ENCODE measurements at regions not wholly inside any gene's neighbourhood (a gene's known extent, or its start where the extent isn't known, plus 50 kb on each side); places are given as distances from the start of the nearest gene placed in this dataset.
"Not testable (repeated sequence)": the region's sequence is repeated elsewhere in the genome, so short reads cannot be mapped to it uniquely, and the experiment has no call there.

DNA sequence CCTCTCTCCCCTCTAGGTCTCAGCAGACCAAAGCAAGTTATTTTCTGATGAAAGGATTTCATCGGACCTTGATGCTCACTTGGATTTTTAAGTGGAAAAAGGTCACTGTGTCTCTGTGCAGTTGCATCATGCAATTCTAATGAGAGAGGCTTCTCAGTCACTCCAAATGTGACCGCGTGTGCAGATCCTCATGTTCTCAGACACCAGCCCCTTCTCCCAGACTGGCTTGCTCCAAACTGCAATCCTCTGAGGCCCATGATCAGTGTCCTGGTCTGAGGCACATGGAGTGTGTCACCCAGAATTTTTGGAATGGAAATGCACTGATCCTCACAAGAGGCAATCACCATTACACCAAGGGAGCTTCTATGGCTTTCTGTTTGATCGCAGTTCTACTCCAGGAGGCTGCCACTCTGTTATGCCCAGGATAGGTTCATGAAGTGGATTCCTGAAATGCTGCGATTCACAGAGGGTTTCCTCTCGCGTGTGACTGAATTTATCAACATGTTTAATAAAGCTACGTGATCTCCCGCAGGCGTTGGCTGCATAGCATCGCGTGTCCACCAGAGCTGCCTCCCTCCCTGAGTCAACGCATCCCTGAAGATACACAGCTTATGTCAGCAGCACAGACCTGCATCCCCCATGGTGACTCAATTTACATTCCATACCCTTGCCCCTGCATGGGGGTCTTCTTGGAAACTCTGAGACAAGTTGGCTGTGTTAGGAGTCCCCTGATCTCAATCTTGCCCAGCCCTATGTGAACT is 544.6 kb upstream of the B3GAT1 start:
- Histone ChIP-seq H3K27me3 (peaks cover 0 to 13% (median 4%) of the 10 kb centered on the region in 7 donors), H3K36me3 (no peaks in the 10 kb centered on the region), H3K27ac (no peak overlapping the region), H3K4me1 (no peaks in the 10 kb centered on the region), H3K9me3 (no peaks in the 10 kb centered on the region), H3K4me3 (no peak overlapping the region)
- intact Hi-C loops (cut with DNase I), result no loop called here
- DNase-seq (no peak), ATAC-seq (no peak)
- TF ChIP-seq, protein P1, sequence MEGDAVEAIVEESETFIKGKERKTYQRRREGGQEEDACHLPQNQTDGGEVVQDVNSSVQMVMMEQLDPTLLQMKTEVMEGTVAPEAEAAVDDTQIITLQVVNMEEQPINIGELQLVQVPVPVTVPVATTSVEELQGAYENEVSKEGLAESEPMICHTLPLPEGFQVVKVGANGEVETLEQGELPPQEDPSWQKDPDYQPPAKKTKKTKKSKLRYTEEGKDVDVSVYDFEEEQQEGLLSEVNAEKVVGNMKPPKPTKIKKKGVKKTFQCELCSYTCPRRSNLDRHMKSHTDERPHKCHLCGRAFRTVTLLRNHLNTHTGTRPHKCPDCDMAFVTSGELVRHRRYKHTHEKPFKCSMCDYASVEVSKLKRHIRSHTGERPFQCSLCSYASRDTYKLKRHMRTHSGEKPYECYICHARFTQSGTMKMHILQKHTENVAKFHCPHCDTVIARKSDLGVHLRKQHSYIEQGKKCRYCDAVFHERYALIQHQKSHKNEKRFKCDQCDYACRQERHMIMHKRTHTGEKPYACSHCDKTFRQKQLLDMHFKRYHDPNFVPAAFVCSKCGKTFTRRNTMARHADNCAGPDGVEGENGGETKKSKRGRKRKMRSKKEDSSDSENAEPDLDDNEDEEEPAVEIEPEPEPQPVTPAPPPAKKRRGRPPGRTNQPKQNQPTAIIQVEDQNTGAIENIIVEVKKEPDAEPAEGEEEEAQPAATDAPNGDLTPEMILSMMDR (IDR thresholded peaks at IDR 0.05), result no peak
- WGBS, 2 donors, result 84 to 87% methylated on average over 13 of the region's 13 CpGs

DNA sequence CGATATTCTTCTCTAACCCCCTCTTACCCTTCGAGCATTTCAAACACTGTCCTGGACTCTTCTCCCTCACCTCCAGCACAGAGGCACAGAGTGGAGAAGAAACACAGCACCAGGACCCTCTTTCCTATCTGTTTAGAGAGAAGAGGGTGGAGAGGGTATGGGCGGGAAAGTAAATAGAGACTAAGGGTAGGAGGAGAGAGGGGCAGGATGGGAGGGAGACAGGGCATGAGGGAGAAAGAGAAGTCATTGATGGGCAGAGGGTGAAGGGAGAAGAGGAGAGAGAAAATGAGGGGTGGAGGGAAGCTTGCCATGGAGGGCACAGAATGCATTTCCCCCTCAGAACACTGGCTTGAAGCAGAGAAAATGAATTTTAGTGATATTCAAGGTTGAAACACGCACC is 543.9 kb upstream of the B3GAT1 start:
- H3K36me3 ChIP-seq; H3K9me3 ChIP-seq; DNase-seq; H3K27ac ChIP-seq; intact Hi-C loops (cut with DNase I); ATAC-seq; H3K4me3 ChIP-seq; H3K4me1 ChIP-seq: not testable (repeated sequence)
- peaks cover 0 to 13% (median 4%) of the 10 kb centered on the region in 7 donors for H3K27me3 ChIP-seq
- 80 to 84% methylated on average over 4 of the region's 4 CpGs for WGBS, 2 donors

DNA sequence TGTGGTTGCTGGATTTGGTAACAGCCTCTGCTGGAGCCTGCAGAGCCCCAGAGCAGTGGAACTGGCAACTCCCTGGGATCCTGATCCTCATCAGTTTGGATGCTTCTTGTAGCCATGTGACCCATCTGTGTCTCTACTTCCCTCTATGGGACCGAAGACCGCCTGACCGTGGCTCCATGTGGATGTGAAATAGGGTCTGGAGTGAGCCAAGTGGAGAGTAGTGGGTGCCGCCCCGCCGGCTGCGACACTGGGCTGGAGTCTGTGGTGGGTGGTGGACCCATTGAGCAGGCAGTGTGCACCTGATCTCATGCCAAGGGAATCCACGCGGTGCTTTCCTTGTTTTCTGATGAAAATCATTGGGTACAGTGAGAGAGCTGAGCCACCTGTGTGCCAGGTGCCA is 543.2 kb upstream of the B3GAT1 start:
- Histone ChIP-seq H3K27me3 (peaks cover 0 to 13% (median 4%) of the 10 kb centered on the region in 7 donors), H3K27ac (no peak overlapping the region), H3K9me3 (no peaks in the 10 kb centered on the region), H3K4me3 (no peak overlapping the region), H3K36me3 (no peaks in the 10 kb centered on the region), H3K4me1 (peaks cover 0 to 4% (median 0%) of the 10 kb centered on the region in 9 donors)
- ATAC-seq (no peak), DNase-seq (no peak)
- 90 to 96% methylated on average over 9 of the region's 9 CpGs for whole genome bisulfite sequencing, 2 donors
- intact Hi-C loops (cut with DNase I), result no loop called here
- TF ChIP-seq, protein P1 (IDR thresholded peaks at IDR 0.05), result no peak

DNA sequence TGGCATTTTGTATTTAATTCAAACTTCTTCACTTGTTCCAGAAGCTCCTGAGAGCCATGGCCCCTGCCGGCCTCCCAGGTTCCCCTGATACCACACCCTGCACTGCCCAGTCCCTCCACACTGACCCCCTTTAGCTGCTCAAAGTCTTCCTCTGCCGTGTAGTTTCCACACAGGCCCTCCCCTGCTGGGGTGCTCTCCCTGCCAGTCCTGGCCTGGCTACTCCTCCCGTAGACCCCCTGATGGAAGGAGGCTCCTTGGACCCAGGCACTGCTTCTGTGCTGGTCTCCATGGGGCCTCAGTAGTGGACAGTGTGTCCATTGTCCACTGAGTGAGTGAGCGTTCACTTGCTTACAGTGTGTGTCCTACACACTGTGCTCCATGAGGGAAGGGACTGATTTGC is 542.4 kb upstream of the B3GAT1 start:
- DNase-seq; H3K4me3 ChIP-seq; intact Hi-C loops (cut with DNase I); H3K9me3 ChIP-seq; H3K36me3 ChIP-seq; H3K27ac ChIP-seq; H3K4me1 ChIP-seq; ATAC-seq: not testable (repeated sequence)
- WGBS, 2 donors, result 85% methylated on average over 4 of the region's 4 CpGs
- peaks cover 0 to 13% (median 7%) of the 10 kb centered on the region in 7 donors for H3K27me3 ChIP-seq

DNA sequence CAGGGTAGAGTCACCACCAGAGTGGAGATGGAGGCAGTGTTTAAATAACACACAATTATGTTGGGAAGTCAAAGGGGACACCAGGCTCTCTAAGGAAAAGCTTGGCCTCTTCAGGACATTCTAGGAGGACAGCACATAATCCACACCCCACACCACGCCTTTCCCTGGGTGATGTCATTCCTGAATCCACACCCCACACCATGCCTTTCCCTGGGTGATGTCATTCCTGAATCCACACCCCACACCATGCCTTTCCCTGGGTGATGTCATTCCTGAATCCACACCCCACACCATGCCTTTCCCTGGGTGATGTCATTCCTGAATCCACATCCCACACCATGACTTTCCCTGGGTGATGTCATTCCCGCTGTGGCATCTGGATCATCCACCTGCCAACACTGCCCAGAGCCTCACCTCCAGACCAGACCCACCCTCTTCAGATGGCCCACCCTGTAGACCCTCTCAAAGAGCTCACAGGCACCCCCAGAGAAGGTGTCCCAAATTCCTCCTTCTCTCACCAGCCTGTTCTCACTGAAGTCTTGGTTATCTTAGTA is 541.5 kb upstream of the B3GAT1 start:
- H3K36me3 ChIP-seq; H3K9me3 ChIP-seq; intact Hi-C loops (cut with DNase I); ATAC-seq; H3K27ac ChIP-seq; H3K4me3 ChIP-seq; DNase-seq: not testable (repeated sequence)
- H3K27me3 ChIP-seq, result peaks cover 0 to 13% (median 7%) of the 10 kb centered on the region in 7 donors
- H3K4me1 ChIP-seq, result peaks cover 0 to 12% (median 0%) of the 10 kb centered on the region in 9 donors
- 80 to 90% methylated on average over 2 of the region's 2 CpGs for WGBS, 2 donors

DNA sequence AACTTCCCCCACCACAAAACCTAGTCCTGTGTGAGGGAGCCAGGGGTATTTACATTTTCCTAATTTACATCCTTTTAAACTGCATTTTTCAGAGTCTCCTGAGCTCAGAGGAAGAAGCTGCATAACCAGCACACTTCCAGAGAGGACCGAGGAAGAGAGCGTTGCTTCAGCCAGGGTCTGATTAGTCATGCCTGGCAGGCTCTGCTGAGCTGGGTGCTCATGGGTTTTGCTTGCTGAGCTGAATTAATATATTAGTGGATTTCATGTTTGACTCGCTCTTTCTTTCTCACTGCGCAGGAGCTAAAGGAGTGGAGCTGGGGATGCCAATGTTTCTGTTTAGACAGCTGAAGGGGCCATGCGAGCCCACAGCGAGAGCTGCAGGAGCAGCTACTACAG is 539.3 kb upstream of the B3GAT1 start:
- no peaks in the 10 kb centered on the region for H3K9me3 ChIP-seq
- DNase-seq (no peak), ATAC-seq (peak in 4 of 8 donors; percentile 28 to 62 (median 57))
- peaks cover 0 to 17% (median 7%) of the 10 kb centered on the region in 7 donors for H3K27me3 ChIP-seq
- H3K4me1 ChIP-seq, result peaks cover 0 to 12% (median 0%) of the 10 kb centered on the region in 9 donors
- H3K4me3 ChIP-seq, result no peak overlapping the region
- TF ChIP-seq, protein P1 (IDR thresholded peaks at IDR 0.05), result no peak
- intact Hi-C loops (cut with DNase I), result no loop called here
- WGBS, 2 donors, result 61 to 71% methylated on average over 6 of the region's 6 CpGs
- H3K27ac ChIP-seq, result peak overlapping the region in 2 of 10 donors; percentile 4 to 26
- no peaks in the 10 kb centered on the region for H3K36me3 ChIP-seq

All from heart right ventricle (tissue), 16 donors.